PC-3 (cell line): ENCODE measurements at regions not wholly inside any gene's neighbourhood (a gene's known extent, or its start where the extent isn't known, plus 50 kb on each side); places are given as distances from the start of the nearest gene placed in this dataset.

Source experiments
- ATAC-seq: fragments of 200-7000 bp; cut with Tn5 transposase; 2 replicates; pipeline ENCODE4 v1.9.1; 2020; ENCODE audit warnings: mild to moderate bottlenecking, moderate library complexity
- BruUV-seq: library from RNA; stranded (reverse); fragments of 400-500 nt; replicated peaks from 2 replicates; lab custom pipeline; 2021; lab: Mats Ljungman, UMichigan
- CTCF ChIA-PET: fragments of 300-600 bp; sonication (Branson Sonifier 250); formaldehyde crosslinking; loops from one replicate; lab custom pipeline; 2022; ENCODE audit warnings: antibody characterized with exemption; lab: Charles Lee
- POLR2A ChIA-PET: fragments of 300-600 bp; sonication (Branson Sonifier 250); formaldehyde crosslinking; loops from one replicate; lab custom pipeline; 2022; ENCODE audit warnings: antibody characterized with exemption; ENCODE audit not compliant: unreplicated experiment; lab: Charles Lee
- DNase-seq: peaks from one replicate; pipeline ENCODE4 v3.0.0-alpha.2; 2015
- H2AFZ ChIP-seq: fragments of 300-600 bp; sonication (generic); 2 replicates; pipeline ENCODE4 v1.6.0; 2016; ENCODE audit warnings: antibody characterized with exemption, low read length
- H3F3A ChIP-seq: fragments of 300-600 bp; sonication (generic); one replicate; pipeline ENCODE4 v1.6.0; 2017; ENCODE audit warnings: antibody characterized with exemption, low read length, control low read depth, mild to moderate bottlenecking; ENCODE audit not compliant: unreplicated experiment
- H3K27ac ChIP-seq: fragments of 300-600 bp; sonication (generic); 2 replicates; pipeline ENCODE4 v1.5.1; 2016; ENCODE audit warnings: mild to moderate bottlenecking, low read length
- H3K27me3 ChIP-seq: fragments of 300-600 bp; sonication (generic); 2 replicates; pipeline ENCODE4 v1.6.1; 2016; ENCODE audit warnings: low read length, mixed read lengths
- H3K36me3 ChIP-seq: fragments of 300-600 bp; sonication (generic); 2 replicates; pipeline ENCODE4 v1.6.1; 2016; ENCODE audit warnings: low read depth, mixed run types, low read length, mixed read lengths
- H3K4me1 ChIP-seq: fragments of 300-600 bp; sonication (generic); 2 replicates; pipeline ENCODE4 v1.5.1; 2016; ENCODE audit warnings: low read length; ENCODE audit not compliant: insufficient read depth
- H3K4me2 ChIP-seq: fragments of 300-600 bp; sonication (generic); 2 replicates; pipeline ENCODE4 v1.6.0; 2016; ENCODE audit warnings: low read length
- H3K4me3 ChIP-seq: fragments of 300-600 bp; sonication (generic); 2 replicates; pipeline ENCODE4 v1.5.1; 2016; ENCODE audit warnings: mild to moderate bottlenecking, low read length, mixed read lengths
- H3K79me2 ChIP-seq: fragments of 300-600 bp; sonication (generic); 2 replicates; pipeline ENCODE4 v1.6.1; 2017; ENCODE audit warnings: low read length, mixed read lengths
- H3K9ac ChIP-seq: fragments of 300-600 bp; sonication (generic); 2 replicates; pipeline ENCODE4 v1.6.0; 2016; ENCODE audit warnings: mild to moderate bottlenecking, low read length
- H3K9me2 ChIP-seq: fragments of 300-600 bp; sonication (generic); replicated peaks from 2 replicates; pipeline ENCODE4 v1.6.1; 2016; ENCODE audit warnings: mixed run types, low read length, mixed read lengths
- H3K9me3 ChIP-seq: fragments of 300-600 bp; sonication (generic); 2 replicates; pipeline ENCODE4 v1.6.1; 2016; ENCODE audit warnings: low read length, mixed read lengths
- H4K20me1 ChIP-seq: fragments of 300-600 bp; sonication (generic); 2 replicates; pipeline ENCODE4 v1.6.1; 2016; ENCODE audit warnings: low read length, mixed read lengths
- EZH2 ChIP-seq: fragments of 300-600 bp; sonication (generic); IDR thresholded peaks from one replicate; pipeline ENCODE4 v1.6.1; 2017; ENCODE audit warnings: antibody characterized with exemption, mild to moderate bottlenecking, low read length; ENCODE audit not compliant: unreplicated experiment
- EZH2phosphoT487 ChIP-seq: fragments of 300-600 bp; sonication (generic); IDR thresholded peaks from 2 replicates; pipeline ENCODE4 v1.6.1; 2018; ENCODE audit warnings: mild to moderate bottlenecking, antibody characterized with exemption, low read length, borderline replicate concordance
- intact Hi-C: fragments of 100-400 bp; cut with micrococcal nuclease; formaldehyde crosslinking; loops from 2 replicates; pipeline ENCODE4 v1.9.0; 2023
- TF ChIP-seq, protein P1 (sequence below): fragments of 300-600 bp; sonication (generic); conservative IDR thresholded peaks from 2 replicates; pipeline ENCODE4 v1.5.1; 2017; ENCODE audit warnings: antibody characterized with exemption, low read depth, mild to moderate bottlenecking, low read length

DNA sequence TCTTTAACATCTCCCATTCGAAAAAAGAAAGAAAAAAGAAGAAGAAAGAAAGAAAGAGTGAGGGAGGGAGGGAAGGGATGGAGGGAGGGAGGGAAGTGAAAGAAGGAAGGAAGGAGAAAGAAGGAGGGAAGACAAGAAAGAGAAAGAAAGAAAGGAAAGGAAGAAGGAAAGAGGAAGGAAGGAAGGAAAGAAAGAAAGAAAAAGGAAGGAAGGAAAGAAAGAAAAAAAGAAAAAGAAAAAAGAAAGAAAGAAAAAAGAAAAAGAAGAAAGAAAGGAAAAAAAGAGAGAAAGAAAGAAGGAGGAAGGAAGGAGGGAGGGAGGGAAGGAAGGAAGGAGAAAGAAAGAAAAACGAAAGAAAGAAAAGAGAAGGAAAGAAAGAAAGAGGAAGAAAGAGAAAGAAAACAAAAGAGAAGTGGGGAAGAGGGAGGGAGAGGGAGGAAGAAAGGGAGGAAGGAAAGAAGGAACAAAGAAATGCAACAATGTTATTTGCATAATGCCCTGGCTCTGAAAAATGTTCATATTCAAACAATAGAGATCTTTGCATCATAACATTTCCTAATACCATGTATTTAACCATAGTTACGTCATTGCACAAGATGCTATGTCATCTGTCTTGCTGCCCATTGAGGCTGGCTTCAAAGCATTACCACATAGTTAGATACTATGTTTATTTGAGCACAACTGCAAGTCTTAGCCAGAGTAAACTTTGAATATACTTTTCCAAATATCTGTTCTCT is 550.6 kb downstream of the DSC3 start:
- H3K9me3 ChIP-seq = no peaks in the 10 kb centered on the region
- intact Hi-C loops = no loop called here
- no peak overlapping the region for H3K4me3 ChIP-seq
- H4K20me1 ChIP-seq = no peaks in the 10 kb centered on the region
- no TSS peak for BruUV-seq
- no peaks in the 10 kb centered on the region for H3K27me3 ChIP-seq
- ATAC-seq (no peak), DNase-seq (no peak)
- TF ChIP-seq EZH2 (no peak), EZH2phosphoT487 (no peak)
- TF ChIP-seq, protein P1, sequence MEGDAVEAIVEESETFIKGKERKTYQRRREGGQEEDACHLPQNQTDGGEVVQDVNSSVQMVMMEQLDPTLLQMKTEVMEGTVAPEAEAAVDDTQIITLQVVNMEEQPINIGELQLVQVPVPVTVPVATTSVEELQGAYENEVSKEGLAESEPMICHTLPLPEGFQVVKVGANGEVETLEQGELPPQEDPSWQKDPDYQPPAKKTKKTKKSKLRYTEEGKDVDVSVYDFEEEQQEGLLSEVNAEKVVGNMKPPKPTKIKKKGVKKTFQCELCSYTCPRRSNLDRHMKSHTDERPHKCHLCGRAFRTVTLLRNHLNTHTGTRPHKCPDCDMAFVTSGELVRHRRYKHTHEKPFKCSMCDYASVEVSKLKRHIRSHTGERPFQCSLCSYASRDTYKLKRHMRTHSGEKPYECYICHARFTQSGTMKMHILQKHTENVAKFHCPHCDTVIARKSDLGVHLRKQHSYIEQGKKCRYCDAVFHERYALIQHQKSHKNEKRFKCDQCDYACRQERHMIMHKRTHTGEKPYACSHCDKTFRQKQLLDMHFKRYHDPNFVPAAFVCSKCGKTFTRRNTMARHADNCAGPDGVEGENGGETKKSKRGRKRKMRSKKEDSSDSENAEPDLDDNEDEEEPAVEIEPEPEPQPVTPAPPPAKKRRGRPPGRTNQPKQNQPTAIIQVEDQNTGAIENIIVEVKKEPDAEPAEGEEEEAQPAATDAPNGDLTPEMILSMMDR = no peak
- H3K27ac ChIP-seq = no peak overlapping the region
- no peaks in the 10 kb centered on the region for H3F3A ChIP-seq
- no peaks in the 10 kb centered on the region for H3K9me2 ChIP-seq
- no peak overlapping the region for H3K4me2 ChIP-seq
- no peaks in the 10 kb centered on the region for H3K4me1 ChIP-seq
- no peaks in the 10 kb centered on the region for H3K79me2 ChIP-seq
- H3K36me3 ChIP-seq = no peaks in the 10 kb centered on the region
- H2AFZ ChIP-seq = no peak overlapping the region
- H3K9ac ChIP-seq = no peak overlapping the region
- CTCF ChIA-PET = no interaction called here
- POLR2A ChIA-PET = no interaction called here

DNA sequence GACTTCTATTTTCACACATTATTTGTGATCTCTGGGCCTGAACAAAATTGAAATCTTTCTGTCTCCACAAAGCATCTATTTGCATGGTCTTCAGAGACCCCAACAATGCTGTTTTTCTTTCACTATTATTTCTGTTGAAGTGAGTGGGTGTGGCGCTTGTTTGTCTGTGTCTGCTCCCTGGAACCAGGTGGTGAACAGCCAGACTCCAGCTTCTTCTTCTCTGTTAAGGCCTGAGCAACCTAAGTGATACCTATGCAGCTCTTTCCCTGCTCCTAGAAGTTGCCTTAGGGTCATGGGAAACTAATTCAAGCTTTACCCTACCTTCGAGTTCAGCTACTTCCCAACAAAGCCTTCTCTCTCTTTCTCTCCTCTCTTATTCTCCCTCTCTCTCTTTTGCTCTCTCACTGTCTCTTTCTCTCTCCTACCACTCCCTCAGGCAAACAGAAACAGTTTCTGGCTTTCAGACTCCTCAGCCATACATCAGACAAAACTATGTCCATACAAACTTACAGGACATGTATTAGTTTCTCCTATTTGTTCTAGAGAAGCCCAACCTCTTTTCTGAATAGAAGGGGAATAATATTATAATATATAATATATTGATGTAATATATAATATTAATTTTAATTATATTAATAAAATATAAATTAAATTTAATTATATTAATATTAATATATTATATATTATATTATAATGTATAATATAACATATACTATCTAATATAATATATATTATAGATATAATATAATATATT is 552.5 kb downstream of the DSC3 start:
- ChIA-PET CTCF (no interaction called here), POLR2A (no interaction called here)
- no peaks in the 10 kb centered on the region for H3K4me1 ChIP-seq
- no peaks in the 10 kb centered on the region for H3K79me2 ChIP-seq
- H3K36me3 ChIP-seq = no peaks in the 10 kb centered on the region
- no peak overlapping the region for H3K27ac ChIP-seq
- H3F3A ChIP-seq = no peaks in the 10 kb centered on the region
- BruUV-seq = no TSS peak
- H3K9me2 ChIP-seq = no peaks in the 10 kb centered on the region
- no peak overlapping the region for H2AFZ ChIP-seq
- no peaks in the 10 kb centered on the region for H3K9me3 ChIP-seq
- H3K4me2 ChIP-seq = no peak overlapping the region
- ATAC-seq (no peak), DNase-seq (no peak)
- TF ChIP-seq EZH2 = no peak
- TF ChIP-seq, protein P1 = no peak
- TF ChIP-seq EZH2phosphoT487 = no peak
- H3K9ac ChIP-seq = no peak overlapping the region
- no peak overlapping the region for H3K4me3 ChIP-seq
- no peaks in the 10 kb centered on the region for H4K20me1 ChIP-seq
- no peaks in the 10 kb centered on the region for H3K27me3 ChIP-seq
- intact Hi-C loops = no loop called here

GRCh38 chr18:30487962-30488361 is 554.6 kb downstream of the DSC3 start:
- CTCF ChIA-PET = no interaction called here
- TF ChIP-seq, protein P1 = no peak
- TF ChIP-seq EZH2 = no peak
- TF ChIP-seq EZH2phosphoT487 = no peak
- no peak overlapping the region for H2AFZ ChIP-seq

More at GRCh38 chr18:30487962-30488361, 554.6 kb downstream of the DSC3 start:
- Histone ChIP-seq H3K9me3 (no peaks in the 10 kb centered on the region), H3K9ac (no peak overlapping the region), H3K27ac (no peak overlapping the region), H3K79me2 (no peaks in the 10 kb centered on the region), H3K4me2 (no peak overlapping the region), H3K4me1 (no peaks in the 10 kb centered on the region), H3K36me3 (no peaks in the 10 kb centered on the region), H3F3A (no peaks in the 10 kb centered on the region), H3K9me2 (no peaks in the 10 kb centered on the region), H3K4me3 (no peak overlapping the region), H3K27me3 (no peaks in the 10 kb centered on the region), H4K20me1 (no peaks in the 10 kb centered on the region)
- ATAC-seq (no peak), DNase-seq (peak; percentile 11)
- intact Hi-C loops = no loop called here
- POLR2A ChIA-PET = no interaction called here
- no TSS peak for BruUV-seq
